Activated CD8-positive, alpha-beta T cell treated with anti-CD3 and anti-CD28 coated beads for 36 hours (primary cell): ENCODE measurements at regions not wholly inside any gene's neighbourhood (a gene's known extent, or its start where the extent isn't known, plus 50 kb on each side); places are given as distances from the start of the nearest gene placed in this dataset.
A peak's percentile ranks its signal among the peaks of the same experiment; 100 is the strongest.

ENCODE experiments used
- ATAC-seq: fragments of 200-7000 bp; cut with Tn5 transposase; one replicate; pipeline ENCODE4 v1.10.0; 2021; ENCODE audit warnings: mild to moderate bottlenecking, moderate library complexity
- CTCF ChIA-PET: fragments of 350-600 bp; sonication (Branson Sonifier 250); formaldehyde crosslinking; loops from one replicate; lab custom pipeline; 2021; ENCODE audit warnings: antibody characterized with exemption; lab: Charles Lee
- POLR2A ChIA-PET: fragments of 350-600 bp; sonication (Branson Sonifier 250); formaldehyde crosslinking; loops from one replicate; lab custom pipeline; 2021; ENCODE audit warnings: antibody characterized with exemption; lab: Charles Lee
- DNase-seq: peaks from one replicate; pipeline ENCODE4 v3.0.0-alpha.2; 2020
- H3K27ac Mint-ChIP-seq: one replicate; pipeline ENCODE4 v1.8.0; 2021; ENCODE audit warnings: mild to moderate bottlenecking, mixed read lengths
- H3K27me3 Mint-ChIP-seq: one replicate; pipeline ENCODE4 v1.8.0; 2021; ENCODE audit warnings: mixed read lengths
- H3K36me3 Mint-ChIP-seq: one replicate; pipeline ENCODE4 v1.8.0; 2021; ENCODE audit warnings: low read depth, mixed read lengths
- H3K4me1 Mint-ChIP-seq: one replicate; pipeline ENCODE4 v1.8.0; 2021; ENCODE audit warnings: low read depth, mixed read lengths
- H3K4me3 Mint-ChIP-seq: one replicate; pipeline ENCODE4 v1.8.0; 2021; ENCODE audit warnings: mild to moderate bottlenecking, moderate library complexity, mixed read lengths
- H3K9me3 Mint-ChIP-seq: one replicate; pipeline ENCODE4 v1.8.0; 2021; ENCODE audit warnings: mixed read lengths
- CTCF ChIP-seq: fragments of 200-600 bp; IDR thresholded peaks from one replicate; pipeline ENCODE4 v1.8.0; 2022; ENCODE audit warnings: antibody characterized with exemption, mild to moderate bottlenecking
- intact Hi-C: fragments of 100-400 bp; cut with micrococcal nuclease; formaldehyde crosslinking; loops from one replicate; pipeline ENCODE4 v1.10.0; 2022

- ATAC-seq (no peak), DNase-seq (peak; percentile 4)
- H3K9me3 Mint-ChIP-seq, result no peaks in the 10 kb centered on the region
- no peaks in the 10 kb centered on the region for H3K36me3 Mint-ChIP-seq
- no peak overlapping the region for H3K27ac Mint-ChIP-seq
- POLR2A ChIA-PET, result no interaction called here
- H3K4me1 Mint-ChIP-seq, result no peaks in the 10 kb centered on the region
- no peak overlapping the region for H3K4me3 Mint-ChIP-seq
- CTCF ChIA-PET, result interaction anchor here (1.0 to 1.4 kb wide), 3 partner anchors 9 to 41 kb away, joined by 3 to 4 read pairs (median 3); no protein-coding TSS in a partner anchor
- peaks cover 3% of the 10 kb centered on the region for H3K27me3 Mint-ChIP-seq
- peak; percentile 32 for TF ChIP-seq CTCF
- intact Hi-C loops, result no loop called here
Observed at GRCh38 chr2:59276033-59276432, 1034.9 kb upstream of the FANCL start.

- no peak overlapping the region for H3K27ac Mint-ChIP-seq
- no peaks in the 10 kb centered on the region for H3K36me3 Mint-ChIP-seq
- H3K27me3 Mint-ChIP-seq, result no peaks in the 10 kb centered on the region
- H3K4me1 Mint-ChIP-seq, result no peaks in the 10 kb centered on the region
- POLR2A ChIA-PET, result no interaction called here
- ATAC-seq (no peak), DNase-seq (no peak)
- no peak for TF ChIP-seq CTCF
- no peaks in the 10 kb centered on the region for H3K9me3 Mint-ChIP-seq
- H3K4me3 Mint-ChIP-seq, result no peak overlapping the region
- CTCF ChIA-PET, result interaction anchor here (1.2 kb wide), 1 partner anchor 10 kb away, joined by 4 read pairs; no protein-coding TSS in a partner anchor
- intact Hi-C loops, result no loop called here
Observed at GRCh38 chr2:59266453-59266852, 1025.3 kb upstream of the FANCL start.

GRCh38 chr2:59259913-59260312 lies 1018.8 kb upstream of the FANCL start:
- Mint-ChIP-seq H3K4me3 (no peak overlapping the region), H3K4me1 (no peaks in the 10 kb centered on the region), H3K27ac (no peak overlapping the region), H3K36me3 (no peaks in the 10 kb centered on the region), H3K27me3 (no peaks in the 10 kb centered on the region), H3K9me3 (no peaks in the 10 kb centered on the region)
- intact Hi-C loops, result no loop called here
- POLR2A ChIA-PET, result no interaction called here
- no peak for ATAC-seq
- no peak for DNase-seq
- no peak for TF ChIP-seq CTCF
- CTCF ChIA-PET, result interaction anchor here (0.8 kb wide), 1 partner anchor 11 kb away, joined by 3 read pairs; no protein-coding TSS in a partner anchor

- ChIA-PET CTCF (no interaction called here), POLR2A (no interaction called here)
- intact Hi-C loops, result no loop called here
- no peaks in the 10 kb centered on the region for H3K4me1 Mint-ChIP-seq
- H3K27ac Mint-ChIP-seq, result no peak overlapping the region
- H3K4me3 Mint-ChIP-seq, result no peak overlapping the region
- no peaks in the 10 kb centered on the region for H3K9me3 Mint-ChIP-seq
- TF ChIP-seq CTCF, result no peak
- DNase-seq (no peak), ATAC-seq (no peak)
- no peaks in the 10 kb centered on the region for H3K36me3 Mint-ChIP-seq
- H3K27me3 Mint-ChIP-seq, result no peaks in the 10 kb centered on the region
Observed at GRCh38 chr2:59256290-59256689, 1015.2 kb upstream of the FANCL start.

GRCh38 chr2:59254279-59254678 lies 1013.2 kb upstream of the FANCL start:
- ChIA-PET POLR2A (no interaction called here), CTCF (no interaction called here)

More at GRCh38 chr2:59254279-59254678, 1013.2 kb upstream of the FANCL start:
- H3K27me3 Mint-ChIP-seq, result no peaks in the 10 kb centered on the region
- ATAC-seq (no peak), DNase-seq (no peak)
- H3K36me3 Mint-ChIP-seq, result no peaks in the 10 kb centered on the region
- H3K4me3 Mint-ChIP-seq, result no peak overlapping the region
- intact Hi-C loops, result no loop called here
- no peaks in the 10 kb centered on the region for H3K9me3 Mint-ChIP-seq
- no peaks in the 10 kb centered on the region for H3K4me1 Mint-ChIP-seq
- TF ChIP-seq CTCF, result no peak
- H3K27ac Mint-ChIP-seq, result no peak overlapping the region
